ENCODE measurements at regions not wholly inside any gene's neighbourhood (a gene's known extent, or its start where the extent isn't known, plus 50 kb on each side); places are given as distances from the start of the nearest gene placed in this dataset.
"Not testable (repeated sequence)": the region's sequence is repeated elsewhere in the genome, so short reads cannot be mapped to it uniquely, and the experiment has no call there.

GRCh38 chr15:95737060-95737459 is 593.4 kb upstream of the NR2F2 start:
- DNase-seq (ENCODE audit: low read depth) = no peak

GRCh38 chr15:95739131-95739530 is 591.4 kb upstream of the NR2F2 start:
- no peak overlapping the region for H3K4me3 ChIP-seq (ENCODE audit: low read depth, low read length)
- DNase-seq (ENCODE audit: low read depth) = no peak

More at GRCh38 chr15:95737060-95737459, 593.4 kb upstream of the NR2F2 start:
- no peak overlapping the region for H3K4me3 ChIP-seq (ENCODE audit: low read depth, low read length)

DNA sequence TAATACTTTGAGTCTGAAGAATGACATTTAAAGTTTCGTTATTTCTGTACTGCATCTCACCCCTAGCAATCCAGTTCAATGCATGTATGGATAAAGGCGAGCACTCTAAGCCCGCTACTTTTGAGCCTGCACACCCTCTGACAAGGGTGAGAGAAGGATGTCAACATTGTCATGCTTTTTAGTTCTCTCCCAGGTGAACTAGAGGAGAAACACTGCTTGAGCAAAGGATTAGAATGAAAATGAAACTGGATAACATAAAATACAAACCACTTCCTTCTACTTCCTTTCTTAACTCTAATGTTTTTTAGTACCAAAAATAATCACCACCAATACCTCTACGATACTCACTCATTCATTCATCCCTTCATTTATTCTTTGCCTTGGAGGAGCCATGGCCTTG is 588.7 kb upstream of the NR2F2 start:
- DNase-seq (ENCODE audit: low read depth) = no peak
- H3K4me3 ChIP-seq (ENCODE audit: low read depth, low read length) = no peak overlapping the region

- no peak overlapping the region for H3K4me3 ChIP-seq (ENCODE audit: low read depth, low read length)
- no peak for DNase-seq (ENCODE audit: low read depth)
These were observed 588.2 kb upstream of the NR2F2 start for GRCh38 chr15:95742256-95742655.

DNA sequence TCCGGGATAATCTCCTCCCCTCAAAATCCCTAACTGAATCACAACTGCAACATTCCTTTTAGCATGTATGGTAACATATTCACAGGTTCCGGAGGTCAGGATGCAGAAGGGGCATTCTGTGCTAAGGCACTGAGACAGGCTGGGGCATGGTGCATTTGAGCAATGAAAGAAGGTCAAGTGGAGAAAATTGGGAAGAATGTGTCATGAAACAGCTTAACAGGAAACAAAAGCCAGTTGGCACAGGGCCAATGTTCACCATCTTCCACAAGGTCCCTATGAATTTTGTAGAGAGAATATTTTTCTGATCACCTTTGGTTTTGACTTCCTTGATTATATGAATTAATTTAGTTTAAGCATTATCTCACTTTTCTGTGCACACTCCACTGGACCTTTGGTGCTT is 587.7 kb upstream of the NR2F2 start:
- H3K4me3 ChIP-seq (ENCODE audit: low read depth, low read length) = no peak overlapping the region
- no peak for DNase-seq (ENCODE audit: low read depth)

DNA sequence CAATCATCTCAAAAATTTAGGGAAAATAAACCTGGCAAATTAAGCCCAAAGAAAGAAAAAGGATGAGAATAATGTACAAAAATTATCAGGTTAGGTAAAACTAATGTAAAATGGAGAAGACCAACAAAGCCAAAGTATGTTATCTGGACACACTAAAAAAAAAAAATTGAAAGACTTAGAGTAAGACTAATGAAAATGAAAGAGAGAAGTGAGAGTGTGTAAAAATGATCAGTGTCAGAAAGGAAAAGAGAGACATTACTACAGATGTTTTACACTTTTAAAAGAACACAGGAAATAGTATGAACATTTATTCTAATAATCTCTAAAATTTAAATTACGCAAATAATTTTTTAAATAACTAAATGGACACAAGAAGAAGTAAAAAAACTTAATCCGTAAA is 573.3 kb upstream of the NR2F2 start:
- H3K4me3 ChIP-seq (ENCODE audit: low read depth, low read length) = no peak overlapping the region
- DNase-seq (ENCODE audit: low read depth) = no peak

DNA sequence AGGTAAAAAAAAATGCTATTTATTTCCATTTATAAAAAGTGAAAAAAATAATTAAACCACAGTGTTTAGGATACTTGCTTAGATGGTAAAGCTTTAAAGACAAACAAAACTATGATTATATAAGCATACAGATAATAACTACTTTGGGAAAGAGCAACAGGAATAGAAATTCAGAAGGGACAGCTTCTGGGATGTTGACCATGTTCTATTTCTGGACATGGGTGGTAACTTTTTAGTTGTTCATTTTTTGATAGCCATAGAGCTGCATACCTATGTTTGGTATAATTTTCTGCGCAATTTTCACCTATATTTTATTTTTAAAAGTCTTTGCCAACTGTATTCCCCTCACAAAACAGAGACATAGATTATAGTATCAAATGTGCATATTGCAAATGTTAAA is 572.0 kb upstream of the NR2F2 start:
- no peak for DNase-seq (ENCODE audit: low read depth)
- H3K4me3 ChIP-seq (ENCODE audit: low read depth, low read length) = no peak overlapping the region

- DNase-seq (ENCODE audit: low read depth) = no peak
- H3K4me3 ChIP-seq (ENCODE audit: low read depth, low read length) = no peak overlapping the region
These were observed 571.6 kb upstream of the NR2F2 start for GRCh38 chr15:95758851-95759250.

GRCh38 chr15:95760508-95760907 is 570.0 kb upstream of the NR2F2 start:
- no peak for DNase-seq (ENCODE audit: low read depth)
- no peak overlapping the region for H3K4me3 ChIP-seq (ENCODE audit: low read depth, low read length)

GRCh38 chr15:95761501-95762165 is 568.9 kb upstream of the NR2F2 start:
- DNase-seq (ENCODE audit: low read depth) = no peak
- no peak overlapping the region for H3K4me3 ChIP-seq (ENCODE audit: low read depth, low read length)

DNA sequence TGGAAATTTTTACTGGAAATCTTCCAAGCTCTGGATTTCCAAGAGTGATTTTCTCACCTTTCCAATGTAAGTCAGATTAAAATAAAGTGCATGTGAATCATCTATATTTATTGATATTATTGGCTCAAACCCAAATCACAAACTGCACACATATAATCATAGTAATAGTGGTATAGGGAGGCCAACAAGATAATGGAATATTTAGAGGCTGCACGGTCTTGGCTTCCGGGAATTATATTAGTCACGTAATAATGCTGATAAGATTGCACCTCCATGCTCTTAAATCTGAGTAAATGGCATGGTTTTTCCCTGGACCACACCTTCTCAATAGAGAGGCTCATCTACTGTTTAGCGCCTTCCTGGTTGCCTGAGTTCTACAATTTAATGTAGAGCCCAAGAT is 567.1 kb upstream of the NR2F2 start:
- no peak overlapping the region for H3K4me3 ChIP-seq (ENCODE audit: low read depth, low read length)
- DNase-seq (ENCODE audit: low read depth) = no peak

GRCh38 chr15:95765161-95765560 is 565.3 kb upstream of the NR2F2 start:
- no peak overlapping the region for H3K4me3 ChIP-seq (ENCODE audit: low read depth, low read length)
- DNase-seq (ENCODE audit: low read depth) = no peak

DNA sequence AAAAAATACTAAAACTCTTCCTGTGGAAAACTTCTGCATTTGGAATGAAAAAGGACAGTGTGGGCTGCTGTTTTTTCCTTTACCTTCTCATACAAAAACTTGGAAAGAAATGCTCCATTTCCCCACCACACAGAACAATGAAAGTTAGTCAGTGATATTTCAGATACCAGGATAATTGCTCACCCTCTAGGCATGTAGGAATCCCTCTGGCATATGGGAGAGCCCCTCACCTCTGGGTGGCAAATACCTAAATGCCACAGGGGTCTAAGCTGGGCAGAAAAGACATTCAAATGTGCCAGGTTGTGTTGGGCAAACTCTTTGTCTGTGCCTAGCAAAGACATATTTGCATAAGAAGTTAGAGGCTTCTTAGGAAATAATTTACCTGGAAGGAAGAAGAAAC is 560.3 kb upstream of the NR2F2 start:
- DNase-seq (ENCODE audit: low read depth) = peak; percentile 3

DNA sequence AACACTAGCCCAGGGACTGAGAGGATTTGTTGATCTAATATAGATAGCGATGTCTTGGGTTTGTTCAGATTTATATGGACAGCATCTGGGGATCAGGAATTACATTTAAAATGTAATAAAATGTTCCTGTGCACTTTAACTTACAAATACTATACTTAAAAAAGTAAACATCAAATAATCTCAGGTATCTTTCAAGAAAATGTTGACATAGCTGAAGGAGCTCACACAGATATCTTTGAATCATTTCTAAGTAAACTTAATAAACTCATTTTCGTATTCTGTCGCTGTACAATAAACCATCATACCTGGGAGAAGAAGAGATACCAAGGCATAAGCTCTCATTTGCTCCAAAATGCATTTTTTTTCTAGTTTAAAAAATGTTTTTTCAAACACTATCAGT is 557.5 kb upstream of the NR2F2 start:
- H3K4me3 ChIP-seq (ENCODE audit: low read depth, low read length) = no peak overlapping the region
- no peak for DNase-seq (ENCODE audit: low read depth)

More for the DNA sequence above, 560.3 kb upstream of the NR2F2 start:
- H3K4me3 ChIP-seq (ENCODE audit: low read depth, low read length) = no peak overlapping the region

DNA sequence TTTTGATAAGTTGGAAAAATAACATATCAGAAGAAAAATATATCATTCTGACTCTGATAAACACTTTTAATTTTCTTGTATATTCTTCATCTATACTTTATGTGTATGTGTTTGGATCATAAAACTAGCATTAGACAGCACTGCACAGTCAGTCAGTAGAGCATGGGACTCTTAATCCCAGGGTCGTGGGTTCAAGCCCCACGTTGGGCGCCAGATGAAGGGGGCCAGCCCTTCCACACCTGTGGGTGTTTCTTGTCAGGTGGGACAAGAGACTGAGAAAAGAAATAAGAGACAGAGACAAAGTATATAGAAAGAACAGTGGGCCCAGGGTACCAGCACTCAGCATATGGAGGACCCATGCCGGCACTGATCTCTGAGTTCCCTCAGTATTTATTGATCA is 546.0 kb upstream of the NR2F2 start:
- H3K4me3 ChIP-seq (ENCODE audit: low read depth, low read length) = no peak overlapping the region

GRCh38 chr15:95785276-95785675 is 545.2 kb upstream of the NR2F2 start:
- not testable (repeated sequence) for DNase-seq (ENCODE audit: low read depth); H3K4me3 ChIP-seq (ENCODE audit: low read depth, low read length)

More for the DNA sequence above, 546.0 kb upstream of the NR2F2 start:
- no peak for DNase-seq (ENCODE audit: low read depth)

DNA sequence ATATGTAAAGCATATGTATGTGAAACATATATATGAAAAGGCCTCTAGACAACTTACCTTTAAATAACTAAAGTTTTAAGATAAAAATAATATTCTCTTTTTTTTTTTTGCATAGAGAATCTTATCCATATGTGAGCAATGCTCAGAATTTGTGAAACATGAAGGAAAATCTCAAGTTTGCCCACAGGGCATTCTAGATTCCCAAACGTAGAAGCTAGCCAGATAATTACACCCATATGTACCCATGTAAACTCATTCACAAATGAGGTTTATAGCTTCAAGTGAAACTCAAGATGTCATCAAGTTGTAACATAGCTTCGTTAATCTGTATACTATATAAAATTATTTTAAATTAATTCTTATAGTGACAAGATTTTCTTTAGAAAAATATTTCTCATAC is 537.3 kb upstream of the NR2F2 start:
- DNase-seq (ENCODE audit: low read depth) = no peak
- H3K4me3 ChIP-seq (ENCODE audit: low read depth, low read length) = no peak overlapping the region

DNA sequence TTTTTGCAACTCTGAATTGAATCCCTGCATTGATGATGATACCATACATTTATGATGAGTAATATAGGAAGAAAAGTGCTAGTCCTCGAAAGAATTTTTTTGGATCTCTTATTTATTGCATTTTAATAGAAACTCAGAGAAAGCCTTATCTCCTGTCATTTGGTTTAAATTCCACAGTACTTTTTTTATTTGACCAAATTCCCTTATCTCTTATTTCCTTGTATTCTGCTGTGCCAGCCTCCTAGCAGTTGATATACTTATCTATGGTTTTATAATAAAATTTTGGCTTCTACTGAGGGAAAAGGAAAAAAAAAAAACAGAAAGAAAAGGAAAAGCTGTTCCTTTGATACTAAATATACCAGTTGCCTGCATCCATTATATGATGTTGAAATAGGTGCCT is 535.1 kb upstream of the NR2F2 start:
- H3K4me3 ChIP-seq (ENCODE audit: low read depth, low read length) = no peak overlapping the region
- no peak for DNase-seq (ENCODE audit: low read depth)

GRCh38 chr15:95799286-95800200 is 531.0 kb upstream of the NR2F2 start:
- DNase-seq (ENCODE audit: low read depth) = peak; percentile 85
- H3K4me3 ChIP-seq (ENCODE audit: low read depth, low read length) = no peak overlapping the region

GRCh38 chr15:95804484-95804883 is 526.0 kb upstream of the NR2F2 start:
- no peak for DNase-seq (ENCODE audit: low read depth)
- H3K4me3 ChIP-seq (ENCODE audit: low read depth, low read length) = no peak overlapping the region

- no peak for DNase-seq (ENCODE audit: low read depth)
- H3K4me3 ChIP-seq (ENCODE audit: low read depth, low read length) = no peak overlapping the region
These were observed 518.0 kb upstream of the NR2F2 start for GRCh38 chr15:95812491-95812890.
